NCI-H510A treated with DMSO at 0.1 percent for 48 hours (cell line): ENCODE measurements at regions not wholly inside any gene's neighbourhood (a gene's known extent, or its start where the extent isn't known, plus 50 kb on each side); places are given as distances from the start of the nearest gene placed in this dataset.
A peak's percentile ranks its signal among the peaks of the same experiment; 100 is the strongest.

Experiments
- DNase-seq: peaks from one replicate; lab custom pipeline; 2025; lab: John Stamatoyannopoulos, UW

GRCh38 chr10:83357627-83358026 lies 781.7 kb upstream of the GHITM start:
- DNase-seq = no peak

GRCh38 chr10:83367036-83367435 lies 772.3 kb upstream of the GHITM start:
- DNase-seq = no peak

GRCh38 chr10:83371696-83372490 lies 767.4 kb upstream of the GHITM start:
- no peak for DNase-seq

- no peak for DNase-seq
These were observed 766.7 kb upstream of the GHITM start for GRCh38 chr10:83372646-83373045.

- DNase-seq = no peak
These were observed 765.6 kb upstream of the GHITM start for GRCh38 chr10:83373671-83374070.

GRCh38 chr10:83374741-83375140 lies 764.6 kb upstream of the GHITM start:
- DNase-seq = no peak

- DNase-seq = no peak
These were observed 764.0 kb upstream of the GHITM start for GRCh38 chr10:83375274-83375673.

- no peak for DNase-seq
These were observed 741.5 kb upstream of the GHITM start for GRCh38 chr10:83397806-83398205.

- no peak for DNase-seq
These were observed 728.7 kb upstream of the GHITM start for GRCh38 chr10:83410570-83410969.

GRCh38 chr10:83425306-83425705 lies 714.0 kb upstream of the GHITM start:
- no peak for DNase-seq

GRCh38 chr10:83427101-83427500 lies 712.2 kb upstream of the GHITM start:
- no peak for DNase-seq

GRCh38 chr10:83432261-83433045 lies 706.9 kb upstream of the GHITM start:
- DNase-seq = no peak

GRCh38 chr10:83433705-83434104 lies 705.6 kb upstream of the GHITM start:
- no peak for DNase-seq

GRCh38 chr10:83448013-83448412 lies 691.3 kb upstream of the GHITM start:
- no peak for DNase-seq

GRCh38 chr10:83458611-83459010 lies 680.7 kb upstream of the GHITM start:
- DNase-seq = no peak

- DNase-seq = no peak
These were observed 680.2 kb upstream of the GHITM start for GRCh38 chr10:83459124-83459523.

GRCh38 chr10:83469728-83470331 lies 669.5 kb upstream of the GHITM start:
- DNase-seq = peak; percentile 24

GRCh38 chr10:83476211-83476610 lies 663.1 kb upstream of the GHITM start:
- no peak for DNase-seq

GRCh38 chr10:83489161-83489560 lies 650.1 kb upstream of the GHITM start:
- no peak for DNase-seq

GRCh38 chr10:83492004-83492403 lies 647.3 kb upstream of the GHITM start:
- no peak for DNase-seq

GRCh38 chr10:83512681-83513080 lies 626.6 kb upstream of the GHITM start:
- DNase-seq = no peak

GRCh38 chr10:83515001-83515400 lies 624.3 kb upstream of the GHITM start:
- no peak for DNase-seq

GRCh38 chr10:83516788-83517187 lies 622.5 kb upstream of the GHITM start:
- DNase-seq = no peak
